ENCODE measurements at regions not wholly inside any gene's neighbourhood (a gene's known extent, or its start where the extent isn't known, plus 50 kb on each side); places are given as distances from the start of the nearest gene placed in this dataset.

DNA sequence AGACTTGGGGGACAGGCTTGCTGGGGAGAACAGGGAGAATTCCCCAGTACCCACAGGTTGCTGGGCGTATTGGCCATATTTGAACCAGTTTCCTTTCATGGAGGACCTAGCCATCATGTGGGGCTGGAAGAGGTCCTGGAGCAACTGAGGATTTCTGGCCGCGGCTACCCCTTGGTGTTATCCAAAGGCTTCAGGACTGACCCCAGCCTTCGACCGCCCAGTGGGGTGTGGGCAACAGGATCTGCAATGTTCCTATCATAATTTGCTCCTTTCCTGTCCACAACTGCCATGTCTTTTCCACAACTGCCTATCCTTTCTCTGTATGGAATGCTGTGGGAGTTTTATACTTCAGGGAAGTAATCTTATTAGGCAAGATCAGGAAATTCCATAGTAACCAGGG, 1053.6 kb upstream of the SLC39A10 start:
- H3K4me3 Mint-ChIP-seq: no peak overlapping the region
- H3K27me3 Mint-ChIP-seq (ENCODE audit: low read depth in 3 of 3): peaks cover 0 to 2% (median 0%) of the 10 kb centered on the region in 3 donors
- no peak for DNase-seq
- peaks cover 3 to 37% (median 18%) of the 10 kb centered on the region in 6 donors for H3K9me3 Mint-ChIP-seq
- no peaks in the 10 kb centered on the region for H3K36me3 Mint-ChIP-seq
- H3K27ac Mint-ChIP-seq: no peak overlapping the region
- H3K4me1 Mint-ChIP-seq: no peaks in the 10 kb centered on the region

DNA sequence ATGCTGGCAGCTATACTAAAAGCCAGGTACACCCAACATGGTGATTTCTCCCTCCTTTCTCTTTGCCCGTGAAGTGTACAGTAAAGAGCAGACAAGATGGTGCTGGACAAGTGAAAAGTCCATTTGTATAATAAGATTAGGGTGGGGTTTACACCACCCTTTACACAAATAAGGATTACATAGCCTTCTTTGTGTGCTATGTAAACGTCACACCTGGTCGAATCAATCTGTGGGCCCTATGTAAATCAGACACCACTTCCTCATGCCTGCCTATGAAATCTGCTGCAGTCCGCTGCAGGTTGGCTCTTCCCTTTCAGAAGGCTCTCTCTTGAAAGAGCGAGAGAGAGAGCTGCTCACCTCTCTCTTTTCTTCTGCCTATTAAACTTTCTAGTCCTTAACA, 1054.3 kb upstream of the SLC39A10 start:
- Mint-ChIP-seq H3K27me3 (ENCODE audit: low read depth in 3 of 3) (peaks cover 0 to 2% (median 0%) of the 10 kb centered on the region in 3 donors), H3K27ac (no peak overlapping the region), H3K36me3 (no peaks in the 10 kb centered on the region), H3K9me3 (peaks cover 3 to 37% (median 17%) of the 10 kb centered on the region in 6 donors), H3K4me3 (no peak overlapping the region), H3K4me1 (no peaks in the 10 kb centered on the region)
- no peak for DNase-seq

DNA sequence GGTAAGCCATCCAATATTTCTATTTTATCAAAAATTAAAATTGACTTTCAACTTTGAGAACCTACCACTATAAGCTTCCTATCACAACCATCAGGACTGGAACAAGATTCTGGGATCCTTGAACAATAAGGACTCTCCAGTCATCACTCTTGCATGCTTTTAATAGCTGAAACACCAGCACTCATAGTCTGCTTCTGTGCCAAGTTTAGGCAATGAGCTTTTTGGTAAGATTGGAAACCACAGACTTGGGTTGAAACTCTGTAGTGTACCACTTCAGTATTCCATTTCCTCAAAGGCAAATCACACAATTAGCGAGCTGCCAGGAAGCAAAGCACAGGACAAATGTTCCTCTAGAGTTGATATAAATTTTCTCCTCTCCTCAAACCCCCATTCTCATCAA, 1065.8 kb upstream of the SLC39A10 start:
- H3K27ac Mint-ChIP-seq: no peak overlapping the region
- H3K27me3 Mint-ChIP-seq (ENCODE audit: low read depth in 3 of 3): no peaks in the 10 kb centered on the region
- peaks cover 0 to 3% (median 0%) of the 10 kb centered on the region in 3 donors for H3K36me3 Mint-ChIP-seq
- no peak overlapping the region for H3K4me3 Mint-ChIP-seq
- peaks cover 2 to 26% (median 10%) of the 10 kb centered on the region in 6 donors for H3K9me3 Mint-ChIP-seq
- no peaks in the 10 kb centered on the region for H3K4me1 Mint-ChIP-seq
- DNase-seq: no peak

DNA sequence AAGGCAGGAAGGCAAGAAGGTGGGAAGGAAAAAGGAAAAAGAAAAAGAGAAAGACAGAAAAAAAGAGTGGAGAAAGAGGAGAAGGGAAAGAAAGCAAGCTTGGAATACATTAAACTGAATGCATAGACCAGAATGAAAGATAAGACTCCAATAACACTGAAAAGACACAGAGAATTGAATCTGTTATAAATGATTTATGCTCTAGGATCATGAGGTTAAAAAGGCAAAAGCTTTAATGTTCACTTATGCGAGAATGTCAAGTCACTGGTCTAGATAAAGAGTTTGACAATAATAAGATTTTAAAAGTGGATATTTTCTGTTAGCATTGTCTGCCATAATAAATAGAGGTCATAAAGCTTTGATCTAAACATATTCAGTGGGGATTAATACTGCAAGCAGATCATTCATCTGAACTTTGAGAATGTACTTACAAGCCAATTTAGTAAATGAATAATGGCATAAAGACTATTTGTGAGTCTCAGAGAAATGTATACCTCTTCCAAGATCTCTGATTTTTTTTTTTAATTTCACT, 1069.2 kb upstream of the SLC39A10 start:
- Mint-ChIP-seq H3K27ac (no peak overlapping the region), H3K9me3 (peaks cover 2 to 17% (median 7%) of the 10 kb centered on the region in 6 donors), H3K27me3 (ENCODE audit: low read depth in 3 of 3) (no peaks in the 10 kb centered on the region), H3K4me3 (no peak overlapping the region), H3K36me3 (no peaks in the 10 kb centered on the region), H3K4me1 (no peaks in the 10 kb centered on the region)
- no peak for DNase-seq

DNA sequence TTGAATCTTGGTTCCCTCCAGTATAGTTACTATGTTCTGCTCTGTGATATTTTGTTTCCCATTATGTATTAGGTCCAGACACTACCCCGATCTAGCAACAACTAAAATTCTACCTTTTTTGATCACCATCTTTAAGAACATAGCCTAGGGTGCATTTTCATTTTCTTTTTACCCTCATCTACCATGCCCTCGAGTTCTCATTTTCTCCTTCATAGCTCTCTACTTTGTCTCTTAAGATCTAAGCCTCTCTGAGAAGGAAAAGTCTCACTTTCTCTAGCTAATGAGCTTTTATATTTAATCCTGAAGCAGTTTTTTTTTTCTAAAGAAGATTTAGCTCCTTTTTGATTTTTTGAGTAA, 1089.4 kb upstream of the SLC39A10 start:
- Mint-ChIP-seq H3K4me3 (no peak overlapping the region), H3K27ac (no peak overlapping the region)

DNA sequence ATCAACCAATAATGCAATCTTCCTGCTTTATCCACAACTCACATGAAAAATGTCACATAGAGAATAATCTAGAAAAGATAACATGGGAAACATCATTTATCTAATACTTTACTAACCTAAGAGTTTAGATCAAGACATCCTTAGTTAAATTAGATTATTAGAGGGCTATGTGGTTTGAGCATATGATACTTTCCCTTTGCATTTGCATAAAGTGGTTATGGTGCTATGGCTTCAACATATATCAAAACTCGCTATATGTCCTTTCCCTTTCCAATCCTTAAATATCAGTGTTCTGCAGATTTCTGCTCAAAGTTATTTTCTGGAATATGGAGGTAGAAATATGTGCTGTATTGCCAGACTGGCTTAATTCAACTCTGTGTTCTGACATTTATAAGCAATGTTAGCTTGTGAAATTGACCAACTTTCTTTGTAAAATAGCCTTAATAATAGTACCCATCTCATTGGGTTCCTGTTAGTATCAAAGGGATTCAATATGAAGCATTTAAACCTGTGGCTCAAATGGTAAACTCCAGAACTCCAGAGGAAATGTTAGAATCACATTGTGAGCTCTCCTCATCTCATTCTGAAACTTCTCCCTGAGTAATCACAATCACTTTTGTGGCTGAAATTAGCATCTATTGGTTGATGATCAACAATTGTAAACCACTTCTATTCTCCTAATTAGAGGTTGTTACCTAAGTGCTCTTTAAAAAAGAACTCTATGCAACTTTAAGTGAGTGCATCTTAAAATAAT, 1089.9 kb upstream of the SLC39A10 start:
- no peaks in the 10 kb centered on the region for H3K27me3 Mint-ChIP-seq (ENCODE audit: low read depth in 3 of 3)
- H3K4me1 Mint-ChIP-seq: no peaks in the 10 kb centered on the region
- DNase-seq: no peak
- H3K36me3 Mint-ChIP-seq: no peaks in the 10 kb centered on the region
- H3K4me3 Mint-ChIP-seq: no peak overlapping the region
- H3K27ac Mint-ChIP-seq: no peak overlapping the region
- H3K9me3 Mint-ChIP-seq: peaks cover 0 to 19% (median 5%) of the 10 kb centered on the region in 6 donors

More for the DNA sequence above, 1089.4 kb upstream of the SLC39A10 start:
- H3K36me3 Mint-ChIP-seq: no peaks in the 10 kb centered on the region
- no peaks in the 10 kb centered on the region for H3K27me3 Mint-ChIP-seq (ENCODE audit: low read depth in 3 of 3)
- H3K4me1 Mint-ChIP-seq: no peaks in the 10 kb centered on the region
- DNase-seq: no peak
- peaks cover 0 to 15% (median 3%) of the 10 kb centered on the region in 6 donors for H3K9me3 Mint-ChIP-seq

DNA sequence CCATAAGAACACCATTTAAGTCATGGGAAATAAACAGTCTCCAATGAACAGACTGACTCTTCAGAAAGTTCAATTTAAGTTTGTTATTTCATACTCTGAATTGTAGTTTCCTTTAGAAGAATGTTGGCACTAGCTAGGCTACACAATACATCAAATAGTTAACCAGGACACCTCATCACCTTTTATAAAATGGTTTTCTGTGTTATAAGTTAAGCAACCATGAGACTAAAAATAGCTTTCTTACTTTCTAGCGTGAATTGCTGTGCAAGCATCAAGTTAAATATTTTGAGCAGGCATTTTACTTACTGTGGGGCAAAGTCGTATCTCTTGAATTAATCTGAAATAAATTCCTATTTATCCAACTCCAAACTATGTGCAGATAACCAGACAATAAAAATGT, 1092.6 kb upstream of the SLC39A10 start:
- peaks cover 0 to 18% (median 6%) of the 10 kb centered on the region in 6 donors for H3K9me3 Mint-ChIP-seq
- H3K27me3 Mint-ChIP-seq (ENCODE audit: low read depth in 3 of 3): peaks cover 0 to 1% (median 0%) of the 10 kb centered on the region in 3 donors
- no peaks in the 10 kb centered on the region for H3K36me3 Mint-ChIP-seq
- no peak overlapping the region for H3K4me3 Mint-ChIP-seq
- no peaks in the 10 kb centered on the region for H3K4me1 Mint-ChIP-seq
- no peak for DNase-seq
- H3K27ac Mint-ChIP-seq: no peak overlapping the region

DNA sequence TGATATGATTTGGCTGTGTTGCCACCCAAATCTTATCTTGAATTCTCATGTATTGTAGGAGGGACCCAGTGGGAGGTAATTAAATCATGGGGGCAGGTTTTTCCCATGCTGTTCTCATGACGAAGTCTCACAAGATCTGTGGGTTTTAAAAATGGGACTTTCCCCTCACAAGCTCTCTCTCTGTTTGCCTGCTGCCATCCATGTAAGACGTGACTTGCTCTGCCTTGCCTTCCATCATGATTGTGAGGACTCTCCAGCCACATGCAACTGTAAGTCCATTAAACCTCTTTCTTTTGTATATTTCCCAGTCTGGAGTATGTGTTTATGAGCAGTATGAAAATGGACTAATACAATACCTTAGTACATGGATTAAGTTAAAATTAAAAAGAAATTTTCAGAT, 1094.7 kb upstream of the SLC39A10 start:
- H3K27me3 Mint-ChIP-seq (ENCODE audit: low read depth in 3 of 3): peaks cover 0 to 1% (median 0%) of the 10 kb centered on the region in 3 donors
- DNase-seq: no peak
- H3K36me3 Mint-ChIP-seq: no peaks in the 10 kb centered on the region
- no peak overlapping the region for H3K4me3 Mint-ChIP-seq
- H3K27ac Mint-ChIP-seq: no peak overlapping the region
- peaks cover 0 to 8% (median 3%) of the 10 kb centered on the region in 6 donors for H3K9me3 Mint-ChIP-seq
- H3K4me1 Mint-ChIP-seq: no peaks in the 10 kb centered on the region

DNA sequence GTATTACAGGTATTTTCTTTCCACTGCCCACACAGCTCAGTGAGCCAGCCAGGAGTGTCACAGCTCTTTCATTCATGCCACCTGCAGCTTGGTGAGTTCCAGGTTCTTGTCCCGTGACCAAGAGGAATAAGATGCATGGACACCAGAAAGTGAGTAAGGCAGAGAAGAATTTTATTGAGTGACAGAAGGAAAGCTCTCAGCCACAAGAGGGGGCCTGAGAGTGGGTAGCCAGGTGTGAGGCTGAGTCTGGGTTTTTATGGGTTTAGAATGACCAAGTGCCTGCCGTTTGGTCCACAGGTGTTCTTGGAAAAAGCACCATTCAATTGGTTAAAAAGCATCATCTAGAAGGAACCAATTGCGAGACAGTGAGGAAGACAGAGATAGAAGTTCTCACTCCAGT, 1097.1 kb upstream of the SLC39A10 start:
- Mint-ChIP-seq H3K4me3 (no peak overlapping the region), H3K4me1 (no peaks in the 10 kb centered on the region), H3K27me3 (ENCODE audit: low read depth in 3 of 3) (peaks cover 0 to 1% (median 0%) of the 10 kb centered on the region in 3 donors), H3K9me3 (peaks cover 0 to 8% (median 3%) of the 10 kb centered on the region in 6 donors), H3K36me3 (no peaks in the 10 kb centered on the region), H3K27ac (no peak overlapping the region)
- no peak for DNase-seq

DNA sequence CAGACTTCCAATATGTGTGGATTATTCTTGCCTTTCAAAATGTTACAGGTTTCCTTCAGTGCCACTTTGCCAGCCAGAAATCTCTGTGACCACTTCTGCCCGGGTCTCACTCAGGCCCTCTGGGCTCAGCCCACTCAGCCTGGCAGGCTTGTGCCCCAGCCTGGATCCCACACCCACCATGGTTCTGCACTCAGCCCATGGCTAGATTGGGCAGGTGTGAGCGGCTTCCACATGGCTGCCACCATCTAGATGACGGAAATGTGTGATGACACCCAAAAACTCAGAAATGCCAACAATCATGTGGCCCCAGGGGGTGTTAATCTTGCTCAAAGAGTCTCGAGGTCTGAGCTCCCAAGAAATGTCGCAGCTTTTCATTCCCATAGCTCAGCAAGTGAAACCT, 1097.5 kb upstream of the SLC39A10 start:
- DNase-seq: no peak
- Mint-ChIP-seq H3K36me3 (no peaks in the 10 kb centered on the region), H3K27me3 (ENCODE audit: low read depth in 3 of 3) (peaks cover 0 to 1% (median 0%) of the 10 kb centered on the region in 3 donors), H3K4me1 (no peaks in the 10 kb centered on the region), H3K9me3 (peaks cover 0 to 8% (median 3%) of the 10 kb centered on the region in 6 donors), H3K27ac (no peak overlapping the region), H3K4me3 (no peak overlapping the region)

DNA sequence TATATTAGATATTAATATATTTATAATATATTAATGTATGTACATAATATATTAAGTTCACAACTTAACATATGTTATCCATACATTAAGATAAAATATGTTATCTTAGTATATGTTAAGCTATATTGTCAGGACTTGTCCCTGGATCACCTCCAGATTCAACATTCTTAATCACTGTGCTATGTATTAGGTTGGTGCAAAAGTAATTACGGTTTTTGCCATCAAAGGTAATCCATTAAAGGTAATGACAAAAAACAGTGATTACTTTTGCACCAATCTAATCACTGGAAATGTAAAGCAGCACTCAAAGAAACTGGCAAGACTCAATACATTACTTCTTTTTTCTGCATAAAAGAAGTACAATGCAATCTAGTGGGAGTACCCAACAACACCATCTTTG, 1099.0 kb upstream of the SLC39A10 start:
- no peak for DNase-seq
- Mint-ChIP-seq H3K36me3 (no peaks in the 10 kb centered on the region), H3K4me3 (no peak overlapping the region), H3K27ac (no peak overlapping the region), H3K9me3 (peaks cover 0 to 8% (median 3%) of the 10 kb centered on the region in 6 donors), H3K27me3 (ENCODE audit: low read depth in 3 of 3) (peaks cover 0 to 3% (median 0%) of the 10 kb centered on the region in 3 donors), H3K4me1 (no peaks in the 10 kb centered on the region)

DNA sequence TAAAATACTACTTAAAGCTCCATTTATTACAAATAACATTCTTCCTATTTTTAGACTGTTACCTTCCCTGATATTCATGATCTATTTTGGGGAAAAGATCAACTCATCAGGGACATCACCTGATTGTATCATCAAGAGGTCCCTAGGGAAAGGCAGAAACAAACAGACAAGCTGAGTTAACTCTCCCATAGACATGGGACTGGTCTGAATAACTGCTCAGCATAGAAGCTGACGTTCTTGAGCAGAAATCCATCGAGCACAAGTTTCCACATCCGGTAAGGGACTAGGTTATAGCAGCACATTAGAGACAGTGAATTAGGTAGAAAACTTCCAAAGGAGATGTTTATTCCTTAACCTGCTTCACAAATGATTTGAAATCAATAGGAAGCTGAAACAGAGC, 1100.4 kb upstream of the SLC39A10 start:
- Mint-ChIP-seq H3K4me1 (no peaks in the 10 kb centered on the region), H3K4me3 (no peak overlapping the region), H3K36me3 (no peaks in the 10 kb centered on the region), H3K27ac (no peak overlapping the region), H3K9me3 (peaks cover 0 to 3% (median 1%) of the 10 kb centered on the region in 6 donors), H3K27me3 (ENCODE audit: low read depth in 3 of 3) (peaks cover 0 to 3% (median 0%) of the 10 kb centered on the region in 3 donors)
- no peak for DNase-seq

DNA sequence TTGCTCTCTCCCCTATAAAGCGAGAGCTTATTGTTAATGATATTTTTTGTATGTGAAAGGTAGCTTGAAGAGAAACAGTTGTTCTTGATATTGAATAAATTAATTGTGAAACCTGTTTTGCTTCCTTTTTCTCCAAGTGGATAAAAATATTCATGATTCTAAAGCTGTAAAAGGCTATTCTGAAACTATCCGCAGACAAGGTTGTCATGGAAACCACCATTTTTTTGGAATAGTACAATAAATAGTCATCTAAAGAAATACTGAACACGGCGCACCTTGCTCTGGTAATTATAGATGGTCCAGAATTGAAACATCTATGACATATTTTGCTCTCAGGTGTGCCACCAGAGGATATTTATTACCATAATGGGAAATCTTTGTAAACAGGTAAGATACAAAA, 1103.0 kb upstream of the SLC39A10 start:
- Mint-ChIP-seq H3K9me3 (peaks cover 0 to 9% (median 0%) of the 10 kb centered on the region in 6 donors), H3K4me1 (no peaks in the 10 kb centered on the region), H3K36me3 (no peaks in the 10 kb centered on the region), H3K4me3 (no peak overlapping the region), H3K27ac (no peak overlapping the region), H3K27me3 (ENCODE audit: low read depth in 3 of 3) (peaks cover 0 to 2% (median 2%) of the 10 kb centered on the region in 3 donors)
- DNase-seq: no peak

DNA sequence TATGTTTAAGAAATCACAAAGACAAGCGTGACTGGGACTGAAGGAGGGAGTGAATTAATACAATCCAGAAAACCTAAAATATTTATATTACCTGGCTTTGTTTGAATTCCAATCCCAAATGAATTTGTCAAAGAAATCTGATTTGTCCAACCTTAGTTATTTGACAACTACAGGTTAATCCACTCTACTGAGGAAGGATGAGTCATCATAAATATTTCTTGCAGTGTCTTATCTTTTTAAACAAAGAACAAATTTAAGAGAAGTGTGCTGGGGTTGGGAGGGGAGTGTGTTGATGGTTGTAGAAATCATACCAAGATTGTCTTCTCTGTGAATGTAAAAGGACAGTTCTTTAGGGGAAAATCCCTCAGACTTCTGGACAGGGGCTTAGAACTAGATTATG, 1106.3 kb upstream of the SLC39A10 start:
- H3K4me1 Mint-ChIP-seq: no peaks in the 10 kb centered on the region
- no peak overlapping the region for H3K27ac Mint-ChIP-seq
- H3K36me3 Mint-ChIP-seq: no peaks in the 10 kb centered on the region
- H3K9me3 Mint-ChIP-seq: peaks cover 0 to 10% (median 2%) of the 10 kb centered on the region in 6 donors
- H3K4me3 Mint-ChIP-seq: no peak overlapping the region
- DNase-seq: no peak
- H3K27me3 Mint-ChIP-seq (ENCODE audit: low read depth in 3 of 3): peaks cover 0 to 2% (median 2%) of the 10 kb centered on the region in 3 donors

All from immature natural killer cell (primary cell).